GM18909 (cell line): ENCODE measurements at regions not wholly inside any gene's neighbourhood (a gene's known extent, or its start where the extent isn't known, plus 50 kb on each side); places are given as distances from the start of the nearest gene placed in this dataset.

ENCODE experiments used
- ATAC-seq: cut with Tn5 transposase; IDR thresholded peaks from one replicate; pipeline ENCODE4 v1.9.1; 2021; ENCODE audit warnings: mild to moderate bottlenecking; ENCODE audit not compliant: unreplicated experiment, poor library complexity

DNA sequence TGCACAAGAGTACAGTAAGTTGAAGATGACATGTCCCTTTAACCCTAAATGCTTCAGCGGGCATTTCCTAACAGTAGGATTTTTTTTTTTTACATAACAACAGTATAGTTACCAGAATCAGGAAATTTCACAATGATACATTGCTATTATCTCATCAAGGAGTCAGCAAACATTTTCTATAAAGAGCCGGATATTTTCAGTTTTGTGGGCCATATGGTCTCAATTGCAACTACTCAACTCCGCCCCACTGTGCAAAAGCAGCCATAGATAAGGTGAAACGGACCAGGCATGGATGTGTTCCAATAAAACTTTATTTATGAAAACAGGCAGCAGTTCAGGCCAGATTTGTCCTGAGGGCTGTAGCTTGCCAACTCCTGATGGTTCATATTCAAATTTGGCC lies 130.6 kb downstream of the SMAD6 start:
- ATAC-seq, result no peak

- no peak for ATAC-seq
These were observed 131.3 kb downstream of the SMAD6 start for GRCh38 chr15:66833371-66833770.

DNA sequence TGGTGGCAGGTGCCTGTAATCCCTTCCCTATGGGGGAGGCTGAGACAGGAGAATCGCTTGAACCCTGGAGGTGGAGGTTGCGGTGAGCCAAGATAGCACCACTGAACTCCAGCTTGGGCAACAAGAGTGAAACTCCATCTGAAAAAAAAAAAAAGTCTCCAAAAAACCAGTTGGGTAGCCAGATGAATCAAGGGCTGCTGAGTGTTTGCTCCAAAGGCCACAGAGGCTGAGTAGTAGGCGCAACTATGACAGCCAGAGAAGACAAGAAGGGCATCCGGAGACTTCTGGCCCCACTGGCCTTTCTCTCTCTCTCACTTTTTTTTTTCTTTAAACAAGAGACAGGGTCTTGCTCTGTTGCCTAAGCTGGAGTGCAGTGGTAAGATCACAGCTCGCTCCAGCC lies 131.8 kb downstream of the SMAD6 start:
- ATAC-seq, result no peak

GRCh38 chr15:66834881-66835878 lies 133.1 kb downstream of the SMAD6 start:
- ATAC-seq, result no peak

- no peak for ATAC-seq
These were observed 134.4 kb downstream of the SMAD6 start for GRCh38 chr15:66836231-66837030.

DNA sequence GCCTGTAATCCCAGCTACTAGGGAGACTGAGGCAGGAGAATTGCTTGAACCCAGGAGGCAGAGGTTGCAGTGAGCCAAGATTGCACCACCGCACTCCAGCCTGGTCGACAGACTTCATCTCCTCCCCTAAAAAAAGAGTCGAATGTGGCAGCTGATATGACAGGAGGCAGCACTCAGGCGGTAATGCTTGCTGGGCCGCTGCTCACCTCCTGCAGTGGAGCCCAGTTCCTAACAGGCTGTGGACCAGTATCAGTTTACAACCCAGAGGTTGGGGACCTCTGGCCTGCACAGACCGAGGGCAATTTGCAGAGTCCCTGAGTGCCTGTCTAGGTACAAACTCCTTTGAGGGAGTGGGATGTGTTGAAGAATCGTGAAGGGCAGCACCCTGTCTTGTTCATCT lies 136.2 kb downstream of the SMAD6 start:
- ATAC-seq, result no peak

GRCh38 chr15:66838671-66839239 lies 136.7 kb downstream of the SMAD6 start:
- ATAC-seq, result no peak

DNA sequence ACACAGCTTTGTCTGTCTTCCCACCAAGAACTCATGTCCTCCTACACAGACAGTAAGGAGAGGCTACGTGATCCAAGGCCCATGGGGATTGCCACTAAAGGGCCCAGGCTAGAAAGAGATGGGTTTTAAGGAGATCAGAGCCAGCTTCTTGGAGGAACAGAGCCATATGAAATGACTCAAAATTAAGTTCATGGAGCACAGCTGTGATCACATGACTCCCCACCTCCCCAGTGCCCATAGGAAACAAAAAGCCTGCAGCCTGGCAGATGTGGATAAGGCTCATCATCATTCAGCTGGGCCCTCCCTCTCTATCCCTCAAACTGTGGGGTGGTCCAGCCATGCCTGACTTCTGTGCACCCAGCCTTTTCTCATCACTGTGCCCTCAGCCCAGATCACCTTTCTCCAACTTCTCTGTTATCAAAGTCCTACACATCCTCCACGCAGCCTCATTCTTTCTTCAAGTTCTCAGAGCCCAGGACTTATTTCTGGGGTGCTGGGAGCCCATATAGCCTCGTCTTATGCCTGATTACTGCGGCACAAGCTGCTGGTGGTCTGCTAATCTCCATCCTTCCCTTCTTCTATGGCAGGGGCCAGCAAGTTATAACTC lies 137.6 kb downstream of the SMAD6 start:
- ATAC-seq, result no peak

DNA sequence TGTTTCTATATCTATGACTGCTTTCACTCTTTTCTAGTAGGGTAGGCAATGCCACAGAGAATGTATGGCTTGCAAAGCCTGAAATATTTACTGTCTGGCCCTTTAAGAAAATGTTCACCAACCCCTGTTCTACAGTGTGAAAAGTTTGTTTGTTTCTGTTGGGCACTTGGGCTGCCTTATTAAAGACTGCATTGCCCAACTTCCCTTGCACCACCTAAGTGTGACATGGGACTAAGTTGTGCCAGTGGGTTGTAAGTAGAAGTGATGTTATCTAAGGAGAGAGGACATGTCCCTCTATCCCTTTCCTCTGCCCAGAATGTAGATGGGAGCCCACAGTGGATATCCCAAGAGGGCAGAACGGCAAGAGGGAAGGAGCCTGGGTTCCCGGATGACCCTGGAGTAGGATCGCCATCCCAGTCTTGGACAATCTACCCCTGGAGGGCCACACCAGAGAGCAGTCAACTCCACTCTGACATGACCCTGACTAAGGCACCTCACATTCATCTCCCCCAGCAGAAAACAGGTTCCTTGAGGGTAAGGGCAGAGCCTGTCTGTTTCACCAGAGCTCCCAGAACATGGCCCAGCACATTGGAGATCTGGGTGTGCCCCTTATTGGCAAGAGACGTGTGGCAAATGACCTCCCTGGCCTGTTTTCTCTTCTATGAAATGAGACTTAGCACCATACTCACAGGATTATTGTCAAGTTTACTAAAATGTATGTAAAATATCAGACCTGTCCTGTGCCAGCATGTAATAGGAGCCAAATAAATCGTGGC lies 138.8 kb downstream of the SMAD6 start:
- no peak for ATAC-seq

DNA sequence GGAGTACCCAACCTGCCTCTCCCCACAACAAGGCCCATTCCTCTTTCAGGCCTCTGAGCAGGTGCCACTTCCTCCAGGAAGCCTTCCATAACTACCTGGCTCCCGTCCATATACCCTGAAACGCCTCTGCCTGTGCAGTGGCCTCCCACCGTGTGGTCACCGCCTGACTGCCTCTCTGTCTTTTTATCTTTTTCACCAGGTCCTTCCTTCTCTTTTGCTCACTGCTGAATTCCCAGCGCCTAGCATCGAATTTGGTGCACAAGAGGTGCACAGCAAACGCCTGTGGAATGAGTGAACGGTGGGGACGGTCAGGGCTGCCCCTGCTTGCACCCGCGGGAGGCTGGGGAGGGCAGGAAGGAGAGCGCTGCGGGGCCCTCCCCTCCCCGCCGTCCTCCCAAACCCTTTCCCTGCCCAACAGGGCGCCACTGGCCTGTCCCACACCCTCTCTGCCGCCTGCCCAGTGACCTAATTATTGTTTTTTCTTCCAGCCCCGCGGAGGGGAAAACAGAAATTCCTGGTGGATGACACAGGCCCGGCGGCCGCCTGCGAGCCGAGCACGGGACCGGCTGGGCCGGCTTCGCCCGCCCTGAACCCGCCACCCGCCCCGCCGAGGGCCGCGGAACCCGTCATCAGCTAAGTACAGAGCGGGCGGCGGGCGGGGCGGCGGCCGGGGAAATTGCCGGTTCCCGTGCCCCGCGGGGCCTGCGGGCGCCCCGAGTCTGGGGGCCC lies 140.1 kb downstream of the SMAD6 start:
- ATAC-seq, result no peak

- ATAC-seq, result no peak
These were observed 140.8 kb downstream of the SMAD6 start for GRCh38 chr15:66842710-66843441.

DNA sequence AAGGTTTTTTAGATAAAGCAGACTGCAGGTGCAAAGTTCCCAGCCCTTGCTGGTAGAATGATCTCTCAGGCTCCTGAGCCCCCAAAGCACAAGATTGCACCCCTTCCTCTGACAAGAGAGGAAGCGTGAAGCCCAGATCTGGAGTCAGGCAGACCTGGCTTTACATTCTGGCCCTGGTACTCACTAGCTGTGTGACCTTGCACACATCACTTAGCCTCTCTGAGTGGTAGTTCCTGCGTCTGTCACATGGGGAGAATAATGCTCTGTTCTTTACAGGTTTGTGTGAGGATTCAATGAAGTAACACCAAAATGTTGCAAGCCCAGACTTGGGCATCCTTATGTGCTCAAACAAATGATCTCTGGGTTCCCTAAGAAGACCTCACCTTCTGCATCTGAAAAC lies 141.5 kb downstream of the SMAD6 start:
- no peak for ATAC-seq

- no peak for ATAC-seq
These were observed 142.2 kb downstream of the SMAD6 start for GRCh38 chr15:66844041-66844746.

DNA sequence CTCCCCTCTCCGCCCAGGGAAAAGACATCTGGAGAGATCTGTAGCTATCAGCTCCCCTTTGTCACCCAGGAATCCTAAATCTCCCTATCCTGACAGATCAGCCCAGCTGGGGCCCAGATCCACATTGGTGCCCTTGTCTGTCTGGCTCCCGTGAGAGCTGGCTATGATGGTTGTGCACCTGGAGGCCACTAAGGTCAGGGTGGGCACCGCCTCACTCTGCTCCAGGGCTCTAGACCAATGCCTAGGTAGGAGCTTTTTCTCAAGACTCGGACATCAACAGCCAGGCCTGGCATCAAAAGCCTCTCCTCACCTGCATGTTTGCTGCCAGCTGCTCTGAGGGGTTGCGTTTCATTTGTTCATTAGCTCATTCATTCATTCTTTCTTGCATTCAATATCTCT lies 142.7 kb downstream of the SMAD6 start:
- no peak for ATAC-seq

DNA sequence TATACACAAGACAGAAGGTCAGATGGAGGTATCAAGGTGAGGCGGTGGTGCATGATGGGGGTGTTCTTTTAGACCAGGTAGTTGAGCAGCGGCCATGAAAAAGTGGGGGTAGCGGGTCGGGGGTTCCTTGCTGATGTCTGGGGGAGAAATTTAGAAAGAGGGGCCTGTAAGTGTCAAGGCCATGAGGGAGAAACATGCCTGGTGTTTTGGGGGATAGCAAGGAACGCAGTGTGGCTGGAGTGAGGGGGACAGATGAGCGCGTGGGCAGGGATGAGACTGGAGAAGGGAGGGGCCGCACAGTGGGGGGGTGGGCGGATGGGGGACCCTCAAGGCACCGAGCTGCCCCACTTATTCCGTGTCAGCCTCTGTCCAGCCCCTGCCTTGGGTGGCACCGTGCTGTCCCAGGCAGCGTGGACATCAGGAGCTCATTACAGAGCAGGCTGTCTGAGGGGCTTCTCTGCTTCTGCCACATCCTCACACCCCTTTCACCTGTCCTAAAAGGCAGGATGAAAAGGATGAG lies 143.3 kb downstream of the SMAD6 start:
- ATAC-seq, result no peak

DNA sequence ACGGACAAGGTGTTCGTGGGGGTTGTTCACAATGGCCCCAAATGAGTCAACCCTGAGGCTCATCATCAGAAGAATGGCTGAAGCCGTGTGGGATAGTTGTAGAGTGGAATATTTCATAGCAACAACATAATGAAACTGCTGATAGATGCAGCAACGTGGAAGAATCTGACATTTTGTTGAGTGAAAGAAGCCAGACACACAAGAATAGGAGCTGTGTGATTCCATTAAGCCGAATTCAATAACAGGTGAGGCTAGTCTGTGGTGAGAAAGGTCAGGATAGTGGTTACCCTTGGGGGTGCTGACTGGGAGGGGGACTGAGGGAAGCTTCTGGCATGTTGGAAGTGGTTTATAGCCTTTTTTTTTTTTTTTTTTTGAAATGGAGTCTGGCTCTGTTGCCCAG lies 144.0 kb downstream of the SMAD6 start:
- no peak for ATAC-seq

DNA sequence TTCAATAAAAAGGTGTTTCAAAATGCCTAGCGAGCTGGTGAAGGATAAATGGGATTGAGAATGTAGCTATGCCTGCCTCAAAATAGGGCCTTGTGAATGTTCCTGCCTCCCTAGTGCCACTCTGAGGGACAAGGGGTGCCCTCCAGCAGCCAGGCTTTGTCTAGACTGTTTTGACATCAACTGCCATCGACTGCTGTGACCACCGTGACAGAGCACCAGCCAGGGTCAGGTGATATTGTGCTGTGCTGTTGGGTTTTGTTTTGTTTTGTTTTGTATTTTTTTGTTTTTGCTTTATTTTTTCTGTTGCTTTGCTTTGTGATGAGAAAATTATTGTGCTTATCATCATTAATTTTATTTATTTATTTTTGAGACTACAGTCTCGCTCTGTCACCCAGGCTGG lies 144.8 kb downstream of the SMAD6 start:
- ATAC-seq, result no peak

DNA sequence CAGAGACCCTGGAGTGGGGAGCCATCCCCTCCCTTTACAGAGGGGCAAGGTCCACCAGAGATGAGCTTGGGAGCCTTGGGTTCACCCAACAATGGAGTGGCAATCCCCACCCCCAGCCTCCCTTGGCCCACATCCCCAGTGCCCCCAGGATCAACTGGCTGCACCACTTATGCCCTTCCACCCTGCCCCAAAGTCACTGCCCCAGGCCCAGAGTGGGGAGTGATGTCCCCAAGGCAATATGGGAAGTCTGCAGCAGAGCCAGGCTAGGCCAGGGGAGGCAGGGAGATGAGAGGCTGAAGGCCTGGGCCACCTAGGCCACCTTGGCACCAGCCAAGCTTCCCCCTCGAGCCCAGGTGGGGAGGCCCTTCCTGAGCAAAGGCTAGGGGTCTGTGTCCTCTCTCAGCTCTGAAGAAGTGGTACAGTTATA lies 145.5 kb downstream of the SMAD6 start:
- no peak for ATAC-seq
